Right lung (tissue), 2 donors: ENCODE measurements at regions not wholly inside any gene's neighbourhood (a gene's known extent, or its start where the extent isn't known, plus 50 kb on each side); places are given as distances from the start of the nearest gene placed in this dataset.
"Not testable (repeated sequence)": the region's sequence is repeated elsewhere in the genome, so short reads cannot be mapped to it uniquely, and the experiment has no call there.

ENCODE experiments used
- DNase-seq, 2 donors: peaks; one replicate each; pipeline ENCODE4 v3.0.0-alpha.2; 2013

GRCh38 chr7:28328822-28329660 is 83.3 kb upstream of the CREB5 start:
- no peak for DNase-seq

- no peak for DNase-seq
Observed at GRCh38 chr7:28329661-28330363, 82.5 kb upstream of the CREB5 start.

- no peak for DNase-seq
Observed at GRCh38 chr7:28330384-28331070, 81.8 kb upstream of the CREB5 start.

GRCh38 chr7:28332046-28332445 is 80.3 kb upstream of the CREB5 start:
- no peak for DNase-seq

GRCh38 chr7:28333548-28333947 is 78.8 kb upstream of the CREB5 start:
- not testable (repeated sequence) for DNase-seq

- no peak for DNase-seq
Observed at GRCh38 chr7:28336806-28337205, 75.5 kb upstream of the CREB5 start.

- no peak for DNase-seq
Observed at GRCh38 chr7:28338041-28338440, 74.3 kb upstream of the CREB5 start.

GRCh38 chr7:28343462-28343861 is 68.9 kb upstream of the CREB5 start:
- no peak for DNase-seq

GRCh38 chr7:28346256-28346655 is 66.1 kb upstream of the CREB5 start:
- DNase-seq: no peak

GRCh38 chr7:28346676-28347363 is 65.5 kb upstream of the CREB5 start:
- peak in 1 of 2 donors; percentile 32 for DNase-seq

GRCh38 chr7:28347475-28348318 is 64.6 kb upstream of the CREB5 start:
- peak; percentile 77 to 78 for DNase-seq

GRCh38 chr7:28348636-28349035 is 63.7 kb upstream of the CREB5 start:
- no peak for DNase-seq

GRCh38 chr7:28349637-28350036 is 62.7 kb upstream of the CREB5 start:
- DNase-seq: no peak

- no peak for DNase-seq
Observed at GRCh38 chr7:28350662-28351061, 61.7 kb upstream of the CREB5 start.

GRCh38 chr7:28351450-28351849 is 60.9 kb upstream of the CREB5 start:
- no peak for DNase-seq

GRCh38 chr7:28354601-28355402 is 57.5 kb upstream of the CREB5 start:
- no peak for DNase-seq

- no peak for DNase-seq
Observed at GRCh38 chr7:28355635-28356319, 56.5 kb upstream of the CREB5 start.

- DNase-seq: no peak
Observed at GRCh38 chr7:28356619-28357018, 55.7 kb upstream of the CREB5 start.

- DNase-seq: no peak
Observed at GRCh38 chr7:28358423-28358868, 53.9 kb upstream of the CREB5 start.

- no peak for DNase-seq
Observed at GRCh38 chr7:28360739-28361138, 51.6 kb upstream of the CREB5 start.
